ENCODE measurements at regions not wholly inside any gene's neighbourhood (a gene's known extent, or its start where the extent isn't known, plus 50 kb on each side); places are given as distances from the start of the nearest gene placed in this dataset.

- ATAC-seq (ENCODE audit: low read depth) (no peak), DNase-seq (ENCODE audit: low spot score) (no peak)
- no peaks in the 10 kb centered on the region for H3K27me3 ChIP-seq (ENCODE audit: insufficient read depth, poor library complexity, severe bottlenecking)
- TF ChIP-seq, protein P1, sequence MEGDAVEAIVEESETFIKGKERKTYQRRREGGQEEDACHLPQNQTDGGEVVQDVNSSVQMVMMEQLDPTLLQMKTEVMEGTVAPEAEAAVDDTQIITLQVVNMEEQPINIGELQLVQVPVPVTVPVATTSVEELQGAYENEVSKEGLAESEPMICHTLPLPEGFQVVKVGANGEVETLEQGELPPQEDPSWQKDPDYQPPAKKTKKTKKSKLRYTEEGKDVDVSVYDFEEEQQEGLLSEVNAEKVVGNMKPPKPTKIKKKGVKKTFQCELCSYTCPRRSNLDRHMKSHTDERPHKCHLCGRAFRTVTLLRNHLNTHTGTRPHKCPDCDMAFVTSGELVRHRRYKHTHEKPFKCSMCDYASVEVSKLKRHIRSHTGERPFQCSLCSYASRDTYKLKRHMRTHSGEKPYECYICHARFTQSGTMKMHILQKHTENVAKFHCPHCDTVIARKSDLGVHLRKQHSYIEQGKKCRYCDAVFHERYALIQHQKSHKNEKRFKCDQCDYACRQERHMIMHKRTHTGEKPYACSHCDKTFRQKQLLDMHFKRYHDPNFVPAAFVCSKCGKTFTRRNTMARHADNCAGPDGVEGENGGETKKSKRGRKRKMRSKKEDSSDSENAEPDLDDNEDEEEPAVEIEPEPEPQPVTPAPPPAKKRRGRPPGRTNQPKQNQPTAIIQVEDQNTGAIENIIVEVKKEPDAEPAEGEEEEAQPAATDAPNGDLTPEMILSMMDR (IDR thresholded peaks at IDR 0.05; ENCODE audit: poor library complexity, severe bottlenecking) = no peak
- H3K36me3 ChIP-seq (ENCODE audit: low read depth) = no peaks in the 10 kb centered on the region
- H3K4me1 ChIP-seq (ENCODE audit: insufficient read depth, poor library complexity, severe bottlenecking) = no peaks in the 10 kb centered on the region
- H3K9me3 ChIP-seq (ENCODE audit: severe bottlenecking) = no peaks in the 10 kb centered on the region
- no peak overlapping the region for H3K27ac ChIP-seq (ENCODE audit: poor library complexity, severe bottlenecking)
- no peak overlapping the region for H3K4me3 ChIP-seq (ENCODE audit: severe bottlenecking)
Measured at GRCh38 chr3:174376346-174376745, 482.8 kb upstream of the NAALADL2 start.

GRCh38 chr3:174377096-174377495 is 482.0 kb upstream of the NAALADL2 start:
- Histone ChIP-seq H3K4me3 (ENCODE audit: severe bottlenecking) (no peak overlapping the region), H3K4me1 (ENCODE audit: insufficient read depth, poor library complexity, severe bottlenecking) (no peaks in the 10 kb centered on the region), H3K9me3 (ENCODE audit: severe bottlenecking) (no peaks in the 10 kb centered on the region), H3K36me3 (ENCODE audit: low read depth) (no peaks in the 10 kb centered on the region), H3K27me3 (ENCODE audit: insufficient read depth, poor library complexity, severe bottlenecking) (no peaks in the 10 kb centered on the region), H3K27ac (ENCODE audit: poor library complexity, severe bottlenecking) (no peak overlapping the region)
- no peak for DNase-seq (ENCODE audit: low spot score)
- ATAC-seq (ENCODE audit: low read depth) = no peak
- TF ChIP-seq, protein P1 (IDR thresholded peaks at IDR 0.05; ENCODE audit: poor library complexity, severe bottlenecking) = no peak

DNA sequence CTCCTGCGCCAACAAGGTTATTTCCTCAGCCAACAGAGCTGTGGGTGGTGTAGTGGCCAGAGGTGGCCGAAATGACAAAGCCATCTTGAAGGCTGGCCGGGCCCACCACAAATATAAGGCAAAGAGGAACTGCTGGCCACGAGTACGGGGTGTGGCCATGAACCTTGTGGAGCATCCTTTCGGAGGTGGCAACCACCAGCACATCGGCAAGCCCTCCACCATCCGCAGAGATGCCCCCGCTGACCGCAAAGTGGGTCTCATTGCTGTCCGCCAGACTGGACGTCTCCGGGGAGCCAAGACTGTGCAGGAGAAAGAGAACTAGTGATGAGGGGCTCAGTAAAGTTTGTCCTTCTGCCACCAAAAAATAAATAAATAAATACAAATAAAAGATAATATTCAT is 481.4 kb upstream of the NAALADL2 start:
- Histone ChIP-seq H3K4me3 (ENCODE audit: severe bottlenecking) (no peak overlapping the region), H3K36me3 (ENCODE audit: low read depth) (no peaks in the 10 kb centered on the region), H3K27ac (ENCODE audit: poor library complexity, severe bottlenecking) (no peak overlapping the region), H3K27me3 (ENCODE audit: insufficient read depth, poor library complexity, severe bottlenecking) (no peaks in the 10 kb centered on the region), H3K4me1 (ENCODE audit: insufficient read depth, poor library complexity, severe bottlenecking) (no peaks in the 10 kb centered on the region), H3K9me3 (ENCODE audit: severe bottlenecking) (no peaks in the 10 kb centered on the region)
- TF ChIP-seq, protein P1 (IDR thresholded peaks at IDR 0.05; ENCODE audit: poor library complexity, severe bottlenecking) = no peak
- ATAC-seq (ENCODE audit: low read depth) = no peak
- no peak for DNase-seq (ENCODE audit: low spot score)

- H3K36me3 ChIP-seq (ENCODE audit: low read depth) = no peaks in the 10 kb centered on the region
- no peak overlapping the region for H3K27ac ChIP-seq (ENCODE audit: poor library complexity, severe bottlenecking)
- no peak overlapping the region for H3K4me3 ChIP-seq (ENCODE audit: severe bottlenecking)
- ATAC-seq (ENCODE audit: low read depth) (no peak), DNase-seq (ENCODE audit: low spot score) (no peak)
- no peaks in the 10 kb centered on the region for H3K27me3 ChIP-seq (ENCODE audit: insufficient read depth, poor library complexity, severe bottlenecking)
- no peaks in the 10 kb centered on the region for H3K4me1 ChIP-seq (ENCODE audit: insufficient read depth, poor library complexity, severe bottlenecking)
- H3K9me3 ChIP-seq (ENCODE audit: severe bottlenecking) = no peaks in the 10 kb centered on the region
- TF ChIP-seq, protein P1 (IDR thresholded peaks at IDR 0.05; ENCODE audit: poor library complexity, severe bottlenecking) = no peak
Measured at GRCh38 chr3:174382878-174383277, 476.3 kb upstream of the NAALADL2 start.

- Histone ChIP-seq H3K27me3 (ENCODE audit: insufficient read depth, poor library complexity, severe bottlenecking) (no peaks in the 10 kb centered on the region), H3K4me1 (ENCODE audit: insufficient read depth, poor library complexity, severe bottlenecking) (no peaks in the 10 kb centered on the region), H3K9me3 (ENCODE audit: severe bottlenecking) (no peaks in the 10 kb centered on the region), H3K36me3 (ENCODE audit: low read depth) (no peaks in the 10 kb centered on the region), H3K27ac (ENCODE audit: poor library complexity, severe bottlenecking) (no peak overlapping the region), H3K4me3 (ENCODE audit: severe bottlenecking) (no peak overlapping the region)
- DNase-seq (ENCODE audit: low spot score) = no peak
- ATAC-seq (ENCODE audit: low read depth) = no peak
- TF ChIP-seq, protein P1 (IDR thresholded peaks at IDR 0.05; ENCODE audit: poor library complexity, severe bottlenecking) = no peak
Measured at GRCh38 chr3:174387736-174388135, 471.4 kb upstream of the NAALADL2 start.

Measured in RWPE2 (cell line).